Eye (tissue), 1 donor: ENCODE measurements at regions not wholly inside any gene's neighbourhood (a gene's known extent, or its start where the extent isn't known, plus 50 kb on each side); places are given as distances from the start of the nearest gene placed in this dataset.
"Not testable (repeated sequence)": the region's sequence is repeated elsewhere in the genome, so short reads cannot be mapped to it uniquely, and the experiment has no call there.

Experiments used
- DNase-seq: peaks from one replicate; pipeline ENCODE4 v3.0.0-alpha.2; 2015

DNA sequence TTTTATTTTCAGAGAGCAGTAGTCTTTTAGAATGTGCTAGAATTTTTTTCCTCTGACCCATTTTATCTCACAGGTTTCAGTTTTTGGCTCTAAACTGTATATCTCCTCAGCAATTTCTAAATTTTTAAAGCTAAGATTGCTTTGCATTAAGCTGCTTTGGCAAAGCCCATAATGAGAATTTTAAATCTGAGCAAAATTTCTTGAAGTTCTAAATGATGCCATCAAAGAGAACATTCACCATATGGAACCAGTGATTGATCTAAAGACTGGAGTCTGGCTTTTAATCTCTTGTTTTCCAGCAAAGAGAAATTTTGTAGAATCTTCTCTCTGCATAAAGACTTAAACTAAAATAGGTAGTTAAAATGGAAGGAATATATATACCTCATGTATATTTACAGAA lies 313.6 kb downstream of the TBC1D32 start:
- no peak for DNase-seq

DNA sequence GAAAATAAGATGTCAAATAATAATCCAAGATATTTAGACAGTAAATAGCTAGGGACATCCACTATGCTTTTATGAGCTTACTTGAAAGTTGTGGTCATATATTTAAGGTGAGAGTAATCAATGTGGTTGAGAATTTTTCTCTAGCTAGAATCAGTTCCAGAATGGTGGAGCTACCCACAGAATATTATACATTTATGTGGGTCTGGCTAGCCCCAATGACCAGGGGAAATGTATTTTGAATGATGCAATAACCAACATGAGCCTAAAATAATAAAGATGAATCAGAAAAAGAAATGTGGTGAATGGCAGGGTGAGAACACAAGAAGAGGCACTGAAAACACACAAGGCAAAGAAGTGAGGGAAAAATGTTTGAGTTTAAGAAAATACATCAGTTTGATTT lies 325.7 kb downstream of the TBC1D32 start:
- DNase-seq: no peak

DNA sequence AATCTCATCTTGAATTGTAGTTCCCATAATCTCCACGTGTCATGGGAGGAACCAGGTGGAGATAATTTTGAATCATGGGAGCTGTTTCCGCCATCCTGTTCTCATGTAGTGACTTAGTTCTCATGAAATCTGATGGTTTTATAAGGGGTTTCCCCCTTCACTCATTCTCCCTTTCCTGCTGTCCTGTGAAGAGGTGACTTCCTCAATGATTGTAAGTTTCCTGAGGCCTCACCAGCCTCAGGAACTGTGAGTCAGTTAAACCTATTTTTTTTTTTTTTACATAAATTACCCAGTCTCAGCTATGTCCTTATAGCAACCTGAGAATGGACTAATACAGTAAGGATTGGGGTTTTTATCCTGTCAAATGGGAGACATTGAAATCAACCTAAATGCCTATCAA lies 328.3 kb downstream of the TBC1D32 start:
- no peak for DNase-seq

DNA sequence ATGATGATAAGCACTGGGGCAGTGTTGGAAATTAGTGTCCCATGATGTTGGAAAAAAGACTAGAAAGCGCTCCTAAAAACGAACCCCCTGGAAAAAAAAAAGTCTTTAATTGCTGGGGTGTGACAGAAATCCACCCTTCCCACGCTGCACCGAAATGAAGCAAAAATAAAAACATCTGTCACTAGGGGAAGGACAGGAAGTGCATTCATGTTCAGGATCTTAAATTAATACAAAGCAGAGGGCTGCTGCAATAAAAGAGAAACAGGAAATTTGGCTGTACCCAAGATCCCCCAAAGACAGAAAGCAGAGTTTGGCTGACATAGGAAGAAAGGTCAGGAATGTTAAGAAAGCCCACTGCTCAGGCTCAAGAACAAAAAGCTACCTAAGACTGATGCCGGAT lies 333.9 kb downstream of the TBC1D32 start:
- DNase-seq: no peak

DNA sequence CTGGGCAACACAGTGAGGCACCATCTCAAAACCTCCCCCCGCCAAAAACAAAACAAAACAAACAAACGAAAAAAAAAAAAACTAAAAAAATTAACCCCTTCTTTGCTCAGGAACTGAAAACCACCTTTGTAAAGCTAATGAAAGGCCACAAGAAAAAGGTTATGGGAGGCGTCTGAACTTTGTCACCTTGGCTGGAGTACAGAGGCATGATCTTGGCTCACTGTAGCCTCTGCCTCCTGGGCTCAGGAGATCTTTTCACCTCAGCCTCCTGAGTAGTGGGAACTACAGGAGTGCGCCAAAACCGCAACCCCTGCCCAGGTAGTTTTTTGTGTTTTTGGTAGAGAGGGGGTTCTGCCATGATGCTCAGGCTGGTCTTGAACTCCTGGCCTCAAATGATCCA lies 337.9 kb downstream of the TBC1D32 start:
- DNase-seq: no peak

DNA sequence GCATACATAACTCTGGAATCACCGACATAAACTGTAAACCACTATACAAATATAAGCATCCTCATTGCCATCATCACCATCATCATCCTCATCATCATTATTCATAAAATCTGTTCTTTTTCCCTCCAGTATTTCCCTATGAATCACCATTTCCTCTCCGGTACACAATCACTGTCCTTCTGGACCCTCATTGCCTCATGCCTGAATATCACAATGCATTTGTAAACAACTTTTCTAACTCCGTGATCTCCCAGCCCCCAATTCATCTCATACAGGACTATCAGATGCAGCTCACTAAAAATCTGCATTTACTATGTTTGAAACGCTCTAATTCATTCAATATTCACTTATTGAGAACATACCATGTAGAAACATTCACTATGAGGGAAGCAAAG lies 339.7 kb downstream of the TBC1D32 start:
- peak; percentile 5 for DNase-seq

DNA sequence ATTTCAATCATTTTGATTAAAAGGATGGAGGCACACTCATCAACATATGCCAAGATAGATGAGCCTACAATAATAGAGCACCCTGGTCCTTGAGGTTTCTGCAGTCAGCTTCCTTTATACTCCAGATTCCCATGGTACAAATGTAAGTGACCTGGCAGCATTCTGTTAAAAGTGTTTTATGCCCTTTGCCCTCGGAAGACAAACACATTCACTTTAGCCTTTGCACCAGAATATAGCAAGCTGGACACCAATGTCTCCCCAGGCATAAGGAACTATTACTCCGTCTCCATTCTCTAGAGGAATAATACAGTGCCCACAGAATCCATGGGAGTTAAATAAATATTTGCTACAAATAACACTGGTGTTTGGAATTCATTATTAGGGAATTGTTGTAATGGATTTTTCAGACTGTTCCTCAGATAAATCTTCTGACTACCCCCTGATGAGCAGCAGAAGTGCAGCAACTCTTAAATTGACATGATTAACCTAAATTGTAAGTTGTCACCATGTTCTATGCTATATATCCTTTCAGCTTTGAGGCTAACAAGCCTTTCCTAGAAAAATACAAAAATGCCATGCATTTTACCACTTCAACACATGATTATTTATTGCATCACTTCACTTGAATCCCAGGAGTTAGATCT lies 340.2 kb downstream of the TBC1D32 start:
- DNase-seq: no peak

DNA sequence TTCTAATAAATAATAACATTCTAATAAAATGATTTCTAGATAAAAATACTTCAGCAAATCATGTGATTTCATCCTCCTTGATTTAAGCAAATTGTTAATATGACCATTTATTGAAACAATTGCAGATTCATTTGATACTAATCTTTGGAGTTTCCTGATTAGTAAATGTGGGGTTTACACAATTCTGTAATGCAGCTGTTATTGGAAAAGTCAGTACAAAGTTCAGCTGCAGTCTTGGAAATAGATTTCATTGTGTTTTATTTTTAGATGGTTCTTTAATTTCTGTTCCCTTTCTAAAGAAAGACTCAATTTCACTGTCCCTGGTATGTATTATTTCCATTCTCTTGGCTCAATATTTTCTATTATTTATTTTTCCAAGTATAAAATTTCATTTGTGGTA lies 342.0 kb downstream of the TBC1D32 start:
- DNase-seq: no peak

DNA sequence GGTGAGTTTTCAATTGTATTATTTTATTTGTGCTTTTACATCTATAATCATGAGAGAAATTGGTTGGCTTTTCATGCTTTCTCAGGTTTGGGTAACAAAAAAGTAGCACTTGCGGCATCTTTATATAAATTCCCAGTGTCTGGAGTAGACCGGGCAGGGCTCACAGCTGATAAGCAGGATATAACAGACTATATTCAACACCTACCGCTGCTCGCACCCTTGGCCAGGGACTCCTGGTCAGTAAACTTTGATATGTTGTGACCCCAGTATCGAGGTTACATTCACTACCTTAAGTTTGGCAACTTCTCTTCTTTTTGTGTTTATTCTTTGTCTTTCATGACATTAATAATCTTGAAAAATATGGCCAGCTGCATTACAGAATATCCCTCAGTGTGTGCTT lies 343.4 kb downstream of the TBC1D32 start:
- no peak for DNase-seq

DNA sequence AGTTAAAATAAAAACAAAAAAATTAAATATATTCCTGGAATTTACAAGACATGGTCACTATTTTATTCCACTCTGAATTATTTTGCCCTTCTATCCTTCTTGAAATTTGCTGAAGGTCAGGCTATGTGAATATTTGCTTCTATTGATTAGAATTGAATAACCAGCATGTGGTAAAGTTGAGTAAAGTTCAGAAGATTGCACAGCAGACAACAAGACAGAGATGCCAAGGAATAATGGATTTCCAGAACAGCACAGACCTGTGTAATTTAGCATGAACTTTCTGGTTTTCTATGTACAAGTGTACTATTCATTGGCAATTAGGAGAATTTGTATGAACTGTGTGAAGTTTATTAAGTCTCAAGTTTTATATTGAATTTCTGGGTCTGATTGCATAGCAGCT lies 352.4 kb downstream of the TBC1D32 start:
- no peak for DNase-seq

DNA sequence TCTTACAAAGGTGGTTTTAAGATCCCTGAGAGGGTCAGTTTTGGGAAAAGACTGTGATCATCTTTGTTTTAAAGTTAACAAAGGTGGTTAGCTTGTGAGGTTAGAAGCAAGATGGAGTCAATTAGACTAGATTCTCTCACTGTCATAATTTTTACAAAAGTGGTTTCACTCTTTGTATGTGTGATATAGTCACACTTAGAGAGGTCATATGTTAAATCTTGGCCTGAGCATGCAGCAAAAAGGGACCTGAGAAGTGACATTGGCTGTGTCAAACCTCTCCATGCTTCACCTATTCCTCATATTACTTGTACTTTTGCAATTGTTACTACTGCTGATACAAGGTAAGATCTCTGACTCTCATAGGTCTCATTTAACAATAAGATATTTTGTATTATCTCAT lies 368.0 kb downstream of the TBC1D32 start:
- no peak for DNase-seq

DNA sequence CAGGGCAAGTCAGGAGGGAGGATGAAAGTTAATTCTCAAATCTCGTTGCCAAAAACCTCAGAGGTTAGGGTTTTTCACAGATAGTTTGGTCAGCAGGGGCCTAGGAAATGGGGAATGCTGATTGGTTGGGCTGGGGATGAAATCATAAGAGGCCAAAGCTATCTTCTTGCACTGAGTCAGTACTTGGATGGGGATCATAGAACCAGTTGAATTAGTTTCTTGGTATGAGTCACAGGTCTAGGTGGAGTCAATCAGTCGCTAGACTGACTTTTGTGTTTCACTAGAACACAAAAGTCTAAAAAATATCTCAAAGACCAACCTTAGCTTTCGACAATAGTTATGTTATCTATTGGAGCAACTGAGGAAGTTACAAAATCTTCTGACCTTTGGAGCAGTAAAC lies 368.5 kb downstream of the TBC1D32 start:
- no peak for DNase-seq

DNA sequence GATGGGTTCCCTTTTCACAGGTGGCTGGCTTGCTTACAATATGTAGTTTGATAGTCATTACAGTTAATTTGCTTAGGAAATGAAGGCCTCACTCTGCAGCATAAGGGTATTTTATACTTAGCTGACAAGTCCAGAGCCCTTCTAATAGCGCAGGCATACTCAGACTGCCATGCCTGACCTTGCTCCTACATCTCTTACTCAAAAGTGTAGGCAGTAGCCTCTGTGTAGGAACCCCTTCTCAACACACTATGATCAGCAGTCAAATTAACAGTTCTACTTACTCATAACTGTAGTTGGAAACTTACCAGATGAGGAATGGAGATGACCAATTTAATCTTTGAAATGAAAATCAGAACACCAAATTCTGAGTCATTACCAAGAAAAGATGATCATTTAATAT lies 373.5 kb downstream of the TBC1D32 start:
- DNase-seq: no peak

DNA sequence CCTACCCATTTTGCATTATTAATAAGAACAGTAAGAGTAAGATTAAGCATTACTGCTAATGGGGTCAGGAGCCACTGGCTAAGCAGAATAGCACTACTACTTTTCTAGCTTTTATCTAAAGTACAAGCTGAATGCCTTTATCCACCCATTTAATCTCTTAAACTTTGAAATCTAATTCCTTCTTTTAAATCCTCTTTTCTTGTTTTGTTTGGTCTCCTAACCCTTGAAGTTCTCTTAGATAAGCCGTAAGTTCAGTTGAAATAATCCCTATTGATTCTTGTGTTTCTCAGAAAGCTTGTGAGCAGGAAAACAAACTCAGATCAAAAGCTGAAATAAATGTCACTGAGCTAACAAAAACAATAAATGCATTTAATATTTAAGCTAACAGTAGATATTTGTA lies 380.2 kb downstream of the TBC1D32 start:
- no peak for DNase-seq

DNA sequence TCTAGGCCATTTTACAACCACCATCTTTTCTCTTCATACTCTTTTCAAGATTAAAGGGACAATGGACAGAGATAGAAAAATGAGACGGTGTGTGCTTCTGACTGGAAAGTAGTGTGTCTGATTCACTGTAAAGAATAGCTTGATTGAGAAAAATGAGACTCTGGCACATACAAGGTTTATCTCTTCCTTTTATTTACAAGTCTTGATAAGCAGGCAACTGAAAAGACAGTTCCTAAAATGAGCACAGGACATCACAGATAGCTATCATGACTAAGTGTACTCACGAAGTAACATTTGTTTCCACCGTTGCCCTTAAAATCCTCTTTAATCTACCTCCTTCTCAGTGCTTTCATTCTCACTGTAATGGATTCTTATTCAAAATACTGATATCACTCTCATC lies 383.0 kb downstream of the TBC1D32 start:
- DNase-seq: no peak

DNA sequence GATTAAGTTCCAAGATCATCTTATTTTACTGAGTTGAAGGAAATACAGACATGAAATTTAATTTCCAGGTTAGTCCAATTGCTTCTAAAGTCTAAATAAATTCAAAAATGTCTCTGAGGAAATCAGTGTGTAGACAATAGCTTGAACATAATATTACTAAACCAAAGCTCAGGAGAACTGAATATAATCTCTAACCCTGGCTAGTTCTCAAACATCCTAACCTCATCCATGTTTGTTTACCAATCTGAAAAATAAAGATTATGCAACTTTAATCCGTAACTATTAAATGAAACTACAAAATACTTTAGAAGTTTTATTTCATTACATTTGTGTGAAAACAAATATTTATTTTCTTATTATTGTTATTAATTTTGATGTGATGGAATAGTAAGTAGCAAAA lies 387.2 kb downstream of the TBC1D32 start:
- DNase-seq: no peak

DNA sequence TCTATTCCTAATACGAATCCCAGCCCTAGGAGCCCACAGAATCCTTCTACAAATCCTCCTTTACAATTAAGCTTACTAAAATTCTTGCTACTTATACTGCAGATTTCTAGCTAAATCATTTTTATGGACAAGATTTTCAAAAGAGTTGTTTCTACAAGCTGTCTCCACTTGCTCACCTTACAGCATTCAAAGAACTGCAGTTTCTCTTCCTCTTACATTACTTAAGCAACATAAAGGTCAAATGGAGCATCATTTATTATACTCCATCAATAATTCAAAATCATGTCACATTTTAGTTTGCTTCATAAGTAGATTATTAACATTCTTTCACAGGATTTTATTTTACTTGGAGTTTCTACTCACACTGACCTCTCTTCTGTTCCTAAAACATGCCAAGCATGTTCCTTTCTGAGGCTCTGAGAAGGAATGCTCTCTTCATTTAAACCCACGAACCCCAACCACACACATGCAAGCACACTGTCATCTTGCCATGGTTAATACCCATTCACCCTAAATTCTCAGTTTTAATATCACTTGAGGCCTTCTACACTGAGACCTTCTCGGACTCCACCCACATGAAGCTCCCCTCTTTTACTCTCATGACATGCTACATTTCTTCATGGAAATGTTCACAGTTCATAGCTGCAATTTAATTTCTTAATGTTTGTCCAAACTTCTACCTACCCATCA lies 388.2 kb downstream of the TBC1D32 start:
- DNase-seq: no peak

DNA sequence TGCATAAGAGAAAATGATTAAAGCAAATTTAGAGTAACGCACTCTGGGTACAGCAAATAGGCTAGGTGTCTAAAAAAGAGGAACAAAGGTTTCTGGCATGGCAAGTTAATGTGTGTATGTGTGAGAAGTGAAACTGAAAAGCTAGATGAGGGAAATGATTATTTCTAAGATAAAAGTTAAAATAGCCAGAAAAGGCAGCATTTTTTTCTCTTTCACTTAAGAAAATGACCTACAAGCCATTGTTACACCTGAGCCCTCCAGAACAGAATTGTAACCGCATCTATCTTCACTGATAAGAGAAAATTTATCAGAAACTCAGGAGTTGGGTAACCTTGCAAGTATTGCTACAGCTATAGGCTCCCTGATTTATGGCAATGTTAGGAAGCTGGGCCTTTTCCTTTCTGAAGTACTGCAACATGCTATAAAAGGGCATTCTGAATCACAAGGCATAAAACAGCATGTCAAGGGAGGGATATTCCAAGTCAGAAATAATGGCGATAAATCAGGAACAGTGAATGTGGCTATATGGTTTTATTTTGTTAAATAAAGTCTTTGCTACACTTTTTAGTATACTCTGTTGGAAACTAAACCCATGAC lies 395.3 kb downstream of the TBC1D32 start:
- DNase-seq: no peak

DNA sequence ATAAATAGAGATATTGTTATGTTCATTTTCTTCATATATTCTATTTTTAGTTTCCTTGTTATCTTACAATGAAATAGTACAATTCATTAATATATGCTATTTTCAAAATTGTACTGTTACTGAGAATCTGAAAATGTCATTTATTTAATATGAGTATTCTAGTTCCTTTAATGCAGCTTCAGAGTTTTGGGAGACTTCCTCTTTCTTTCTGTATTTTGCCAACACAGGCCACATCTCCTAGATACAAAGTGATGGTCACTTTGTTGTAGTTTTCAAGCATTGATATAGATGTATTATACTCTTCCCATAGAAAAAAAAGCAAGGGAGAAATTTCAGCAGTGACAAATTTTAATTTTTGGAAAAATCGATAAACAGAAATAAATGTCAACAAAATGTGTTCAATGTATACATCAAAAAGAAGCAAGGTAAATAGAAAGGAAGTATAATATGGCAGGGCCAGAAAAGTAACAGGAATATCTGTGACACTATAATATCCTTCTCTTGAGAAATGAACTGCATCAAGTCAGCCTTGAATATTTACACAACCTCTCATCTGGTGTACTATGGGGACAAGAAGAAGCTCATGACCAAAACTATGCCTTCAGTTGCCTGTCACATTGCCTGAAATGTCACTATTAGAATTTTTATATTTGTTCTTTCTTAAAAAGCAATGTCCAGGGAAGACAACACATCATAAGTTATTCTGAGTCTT lies 396.0 kb downstream of the TBC1D32 start:
- DNase-seq: no peak

DNA sequence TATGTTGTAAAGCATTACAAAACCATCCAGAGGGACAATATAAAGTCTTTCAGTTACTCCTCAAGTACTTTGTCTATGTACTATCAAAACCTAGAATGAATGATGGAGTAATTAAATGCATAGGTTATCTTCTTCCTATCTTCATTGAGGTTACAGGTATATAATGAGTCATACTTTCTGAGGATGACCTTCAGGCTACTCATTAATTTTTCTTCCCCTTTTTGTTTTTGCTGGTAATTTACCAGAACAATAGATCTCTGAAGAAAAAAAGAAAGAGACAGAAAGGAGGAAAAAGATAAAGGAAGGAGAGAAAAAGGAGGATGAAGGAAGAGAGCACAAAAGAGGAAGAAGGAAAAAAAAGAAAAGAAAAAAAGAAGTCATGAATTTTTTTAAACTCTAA lies 398.4 kb downstream of the TBC1D32 start:
- no peak for DNase-seq

DNA sequence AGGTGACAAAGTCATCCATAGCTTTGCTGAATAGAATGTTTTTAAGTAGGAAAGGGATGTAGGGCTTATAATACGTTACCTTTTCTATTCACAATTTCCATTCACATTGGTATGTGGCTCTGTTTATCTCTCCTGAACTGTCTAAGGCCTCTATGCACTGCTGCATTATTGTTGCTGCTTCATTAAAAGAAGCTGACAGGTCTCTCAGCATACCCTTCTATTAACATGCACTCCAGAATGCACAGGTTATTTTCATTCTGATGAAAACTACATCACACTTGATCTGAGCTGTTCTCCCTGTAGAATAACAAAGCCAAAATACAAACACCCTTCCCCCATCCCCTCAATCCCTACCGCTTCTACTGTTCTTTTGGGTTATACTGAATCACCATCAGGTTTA lies 399.3 kb downstream of the TBC1D32 start:
- no peak for DNase-seq

DNA sequence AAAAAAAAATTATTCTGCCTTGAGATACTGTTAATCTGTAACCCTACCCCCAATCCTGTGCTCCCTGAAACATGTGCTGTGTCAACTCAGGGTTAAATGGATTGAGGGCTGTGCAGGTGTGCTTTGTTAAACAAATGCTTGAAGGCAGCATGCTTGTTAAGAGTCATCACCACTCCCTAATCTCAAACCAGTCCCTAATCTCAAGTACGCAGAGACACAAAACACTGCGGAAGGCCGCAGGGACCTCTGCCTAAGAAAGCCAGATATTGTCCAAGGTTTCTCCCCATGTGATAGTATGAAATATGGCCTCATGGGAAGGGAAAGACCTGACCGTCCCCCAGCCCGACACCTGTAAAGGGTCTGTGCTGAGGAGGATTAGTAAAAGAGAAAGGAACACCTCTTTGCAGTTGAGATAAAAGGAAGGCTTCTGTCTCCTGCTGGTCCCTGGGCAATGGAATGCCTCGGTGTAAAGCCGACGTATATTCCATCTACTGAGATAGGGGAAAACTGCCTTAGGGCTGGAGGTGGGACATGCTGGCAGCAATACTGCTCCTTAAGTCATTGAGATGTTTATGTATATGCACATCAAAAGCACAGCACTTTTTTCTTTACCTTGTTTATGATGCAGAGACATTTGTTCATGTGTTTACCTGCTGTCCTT lies 402.6 kb downstream of the TBC1D32 start:
- not testable (repeated sequence) for DNase-seq

DNA sequence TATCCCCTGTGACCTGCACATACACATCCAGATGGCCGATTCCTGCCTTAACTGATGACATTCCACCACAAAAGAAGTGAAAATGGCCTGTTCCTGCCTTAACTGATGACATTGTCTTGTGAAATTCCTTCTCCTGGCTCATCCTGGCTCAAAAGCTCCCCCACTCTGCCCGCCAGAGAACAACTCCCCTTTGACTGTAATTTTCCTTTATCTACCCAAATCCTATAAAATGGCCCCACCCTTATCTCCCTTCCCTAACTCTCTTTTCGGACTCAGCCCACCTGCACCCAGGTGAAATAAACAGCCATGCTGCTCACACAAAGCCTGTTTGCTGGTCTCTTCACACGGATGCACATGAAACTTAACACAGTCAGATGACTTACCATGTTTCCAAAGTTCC lies 403.8 kb downstream of the TBC1D32 start:
- not testable (repeated sequence) for DNase-seq
